ENCODE measurements at regions not wholly inside any gene's neighbourhood (a gene's known extent, or its start where the extent isn't known, plus 50 kb on each side); places are given as distances from the start of the nearest gene placed in this dataset.

DNA sequence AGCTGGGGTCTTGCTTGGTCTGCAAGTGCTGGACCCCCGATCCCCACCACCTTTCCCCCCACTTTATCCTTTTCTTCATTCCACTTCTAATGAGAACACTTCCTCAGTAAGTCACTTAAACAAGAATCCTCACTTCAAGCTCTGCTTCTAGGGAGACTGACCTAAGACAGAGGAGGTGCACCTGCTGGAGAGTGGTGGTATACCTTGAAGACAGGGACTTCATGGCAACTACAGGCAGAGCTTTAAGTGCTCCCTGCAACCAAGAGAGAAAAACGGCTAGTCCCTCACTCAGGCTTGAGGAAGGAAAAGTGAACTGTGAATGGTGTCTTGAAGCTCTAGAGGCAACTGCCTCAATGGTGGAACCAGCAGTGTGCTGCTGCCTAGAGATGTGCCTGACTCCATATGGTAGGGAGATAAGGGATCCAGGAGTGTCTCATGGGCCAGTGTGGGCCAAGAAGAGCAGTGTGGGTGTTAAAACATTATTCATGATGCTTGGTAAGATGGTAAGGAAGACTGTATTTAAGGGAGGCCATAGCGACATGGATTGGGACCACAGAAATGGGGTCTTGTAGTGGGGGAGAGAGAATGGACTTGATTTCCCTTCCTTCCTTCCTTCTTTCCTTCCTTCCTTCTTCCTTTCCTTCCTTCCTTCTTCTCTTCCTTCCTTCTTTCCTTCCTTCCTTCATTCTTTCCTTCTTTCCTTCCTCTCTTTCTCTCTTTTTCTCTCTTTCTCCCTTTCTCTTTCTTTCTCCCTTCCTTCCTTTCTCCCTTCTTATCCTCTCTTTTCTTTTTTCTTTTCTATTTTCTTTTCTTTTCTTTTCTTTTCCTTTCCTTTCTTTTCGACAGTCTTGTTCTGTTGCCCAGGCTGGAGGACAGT lies 96.2 kb upstream of the NAP1L1 start:
- no peak for TF ChIP-seq FOXA1 (IDR thresholded peaks at IDR 0.05)
- no peak for TF ChIP-seq HDGF (IDR thresholded peaks at IDR 0.05; ENCODE audit: borderline replicate concordance)
- TF ChIP-seq ARNT (IDR thresholded peaks at IDR 0.05), result no peak
- TF ChIP-seq ZNF384 (IDR thresholded peaks at IDR 0.05), result no peak
- TF ChIP-seq FOXK2 (IDR thresholded peaks at IDR 0.05), result no peak
- TF ChIP-seq FOXM1 (IDR thresholded peaks at IDR 0.05; ENCODE audit: borderline replicate concordance), result no peak
- TF ChIP-seq, protein P1, sequence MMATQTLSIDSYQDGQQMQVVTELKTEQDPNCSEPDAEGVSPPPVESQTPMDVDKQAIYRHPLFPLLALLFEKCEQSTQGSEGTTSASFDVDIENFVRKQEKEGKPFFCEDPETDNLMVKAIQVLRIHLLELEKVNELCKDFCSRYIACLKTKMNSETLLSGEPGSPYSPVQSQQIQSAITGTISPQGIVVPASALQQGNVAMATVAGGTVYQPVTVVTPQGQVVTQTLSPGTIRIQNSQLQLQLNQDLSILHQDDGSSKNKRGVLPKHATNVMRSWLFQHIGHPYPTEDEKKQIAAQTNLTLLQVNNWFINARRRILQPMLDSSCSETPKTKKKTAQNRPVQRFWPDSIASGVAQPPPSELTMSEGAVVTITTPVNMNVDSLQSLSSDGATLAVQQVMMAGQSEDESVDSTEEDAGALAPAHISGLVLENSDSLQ (IDR thresholded peaks at IDR 0.05), result no peak
